Tibial nerve (tissue), 4 donors: ENCODE measurements at regions not wholly inside any gene's neighbourhood (a gene's known extent, or its start where the extent isn't known, plus 50 kb on each side); places are given as distances from the start of the nearest gene placed in this dataset.

Experiments used
- EP300 ChIP-seq, 2 donors: sonication (generic); formaldehyde crosslinking; IDR thresholded peaks; one replicate each; pipeline ENCODE4 v1.6.1; 2017; ENCODE audit warnings: antibody characterized with exemption in 2 of 2, mild to moderate bottlenecking in 1 of 2
- POLR2A ChIP-seq, 2 donors: fragments of 450-650 bp; IDR thresholded peaks; one replicate each; pipeline ENCODE4 v1.6.1; 2017; ENCODE audit warnings: antibody characterized with exemption in 2 of 2, mild to moderate bottlenecking in 2 of 2, moderate library complexity in 2 of 2
- TF ChIP-seq, protein P1 (sequence below), 5 experiments: fragments of 200-600 bp in 3 of 5; fragments of 450-650 bp in 2 of 5; sonication (generic) in 3 of 5; IDR thresholded peaks; one replicate each; pipeline ENCODE4 v1.5.1; 2016 to 2019; ENCODE audit warnings: antibody characterized with exemption in 5 of 5, mild to moderate bottlenecking in 3 of 5, moderate library complexity in 2 of 5

DNA sequence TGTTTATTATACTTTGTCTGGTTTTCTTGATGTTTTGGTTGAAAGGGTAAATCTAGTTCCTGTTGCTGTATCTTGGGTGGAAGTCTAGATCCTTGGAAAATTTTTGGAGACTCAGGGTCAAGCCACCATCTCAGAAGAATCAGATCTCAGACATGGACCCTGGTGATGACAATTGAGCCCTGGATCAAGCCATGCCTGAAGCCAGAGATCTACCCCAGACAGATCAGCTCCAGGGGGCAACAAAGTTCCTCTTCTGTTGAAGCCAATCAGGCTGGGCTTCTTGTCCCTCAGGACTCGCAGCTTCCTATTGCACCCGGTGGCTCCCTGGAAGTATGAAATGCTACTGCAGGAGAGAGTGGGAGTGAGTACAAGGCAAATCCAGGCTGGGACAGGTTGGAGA lies 106.9 kb downstream of the UNCX start:
- TF ChIP-seq, protein P1, sequence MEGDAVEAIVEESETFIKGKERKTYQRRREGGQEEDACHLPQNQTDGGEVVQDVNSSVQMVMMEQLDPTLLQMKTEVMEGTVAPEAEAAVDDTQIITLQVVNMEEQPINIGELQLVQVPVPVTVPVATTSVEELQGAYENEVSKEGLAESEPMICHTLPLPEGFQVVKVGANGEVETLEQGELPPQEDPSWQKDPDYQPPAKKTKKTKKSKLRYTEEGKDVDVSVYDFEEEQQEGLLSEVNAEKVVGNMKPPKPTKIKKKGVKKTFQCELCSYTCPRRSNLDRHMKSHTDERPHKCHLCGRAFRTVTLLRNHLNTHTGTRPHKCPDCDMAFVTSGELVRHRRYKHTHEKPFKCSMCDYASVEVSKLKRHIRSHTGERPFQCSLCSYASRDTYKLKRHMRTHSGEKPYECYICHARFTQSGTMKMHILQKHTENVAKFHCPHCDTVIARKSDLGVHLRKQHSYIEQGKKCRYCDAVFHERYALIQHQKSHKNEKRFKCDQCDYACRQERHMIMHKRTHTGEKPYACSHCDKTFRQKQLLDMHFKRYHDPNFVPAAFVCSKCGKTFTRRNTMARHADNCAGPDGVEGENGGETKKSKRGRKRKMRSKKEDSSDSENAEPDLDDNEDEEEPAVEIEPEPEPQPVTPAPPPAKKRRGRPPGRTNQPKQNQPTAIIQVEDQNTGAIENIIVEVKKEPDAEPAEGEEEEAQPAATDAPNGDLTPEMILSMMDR (IDR thresholded peaks at IDR 0.05): no peak
- no peak for TF ChIP-seq EP300 (IDR thresholded peaks at IDR 0.05)
- no peak for TF ChIP-seq POLR2A (IDR thresholded peaks at IDR 0.05)
